Muscle of leg (tissue), 3 donors: ENCODE measurements at regions not wholly inside any gene's neighbourhood (a gene's known extent, or its start where the extent isn't known, plus 50 kb on each side); places are given as distances from the start of the nearest gene placed in this dataset.
"Not testable (repeated sequence)": the region's sequence is repeated elsewhere in the genome, so short reads cannot be mapped to it uniquely, and the experiment has no call there.

Experiments used
- DNase-seq: peaks from one replicate; pipeline ENCODE4 v3.0.0; 2013
- H3K27ac ChIP-seq: one replicate; pipeline ENCODE4 v1.5.1; 2013; ENCODE audit warnings: mild to moderate bottlenecking, low read length, control low read depth
- H3K27me3 ChIP-seq: one replicate; pipeline ENCODE4 v1.6.1; 2013; ENCODE audit warnings: low read length; ENCODE audit not compliant: control insufficient read depth, insufficient read depth
- H3K36me3 ChIP-seq: one replicate; pipeline ENCODE4 v1.6.1; 2013; ENCODE audit warnings: low read length; ENCODE audit not compliant: control insufficient read depth, insufficient read depth
- H3K4me1 ChIP-seq: one replicate; pipeline ENCODE4 v1.6.1; 2013; ENCODE audit warnings: low read length; ENCODE audit not compliant: control insufficient read depth, insufficient read depth
- H3K4me3 ChIP-seq: one replicate; pipeline ENCODE4 v1.5.1; 2013; ENCODE audit warnings: low read length, control low read depth
- H3K9me3 ChIP-seq: replicated peaks from 2 replicates; pipeline ENCODE4 v1.6.1; 2013; ENCODE audit warnings: low read depth, low read length; ENCODE audit not compliant: control insufficient read depth
- WGBS: methylation state at CpG from one replicate; pipeline ENCODE4 v1.1.5; 2013; ENCODE audit warnings: missing lambda C conversion rate; ENCODE audit not compliant: insufficient coverage; 5-methylcytosine and 5-hydroxymethylcytosine counted together

DNA sequence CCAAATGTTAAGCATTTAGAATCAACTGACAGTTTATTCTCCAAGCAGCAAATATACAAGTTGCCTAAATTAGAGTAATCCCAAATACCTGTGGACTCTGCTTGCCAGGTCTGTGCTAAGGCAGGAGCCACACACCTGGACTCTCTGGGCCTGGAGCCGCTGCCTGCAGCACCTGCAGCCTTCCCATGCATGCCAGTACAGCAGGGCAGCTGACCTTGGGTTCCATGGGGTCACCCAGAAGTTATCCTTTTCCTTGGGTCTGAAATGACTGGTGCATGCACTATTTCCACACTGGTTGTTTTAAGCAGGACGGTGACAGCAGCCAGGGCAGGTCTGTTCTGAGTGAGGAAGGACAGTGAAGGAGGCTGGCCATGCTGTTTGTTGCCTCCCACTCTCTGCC, 573.2 kb downstream of the GLRX3 start:
- no peaks in the 10 kb centered on the region for H3K4me1 ChIP-seq
- WGBS: 50% methylated on average over 1 of the region's 2 CpGs
- H3K27me3 ChIP-seq: peaks cover 8% of the 10 kb centered on the region
- no peak for DNase-seq
- no peaks in the 10 kb centered on the region for H3K36me3 ChIP-seq
- no peak overlapping the region for H3K27ac ChIP-seq
- no peaks in the 10 kb centered on the region for H3K9me3 ChIP-seq
- no peak overlapping the region for H3K4me3 ChIP-seq

DNA sequence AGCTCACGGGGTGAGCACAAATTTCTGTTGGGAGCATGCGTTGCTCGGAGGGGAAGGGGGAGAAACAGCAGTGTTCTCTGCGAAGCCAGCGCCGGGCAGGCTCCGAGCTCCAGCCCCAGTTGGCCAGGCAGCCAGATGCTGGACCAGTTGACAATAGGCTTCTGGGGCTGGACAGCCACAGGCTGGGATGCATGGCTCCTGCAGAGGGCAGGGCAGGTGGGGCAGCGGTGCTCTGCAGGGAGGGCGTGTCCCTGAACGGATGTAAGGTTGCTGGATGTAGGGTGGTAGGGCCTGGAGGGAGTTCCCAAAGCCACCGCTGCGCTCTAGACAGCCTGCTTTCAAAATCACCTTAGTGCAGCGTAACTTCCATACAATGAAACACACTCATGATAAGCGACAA, 574.9 kb downstream of the GLRX3 start:
- DNase-seq: no peak
- Histone ChIP-seq H3K4me1 (no peaks in the 10 kb centered on the region), H3K4me3 (no peak overlapping the region), H3K36me3 (no peaks in the 10 kb centered on the region), H3K9me3 (no peaks in the 10 kb centered on the region), H3K27ac (no peak overlapping the region), H3K27me3 (peaks cover 3% of the 10 kb centered on the region)
- WGBS: 75% methylated on average over 7 of the region's 14 CpGs

DNA sequence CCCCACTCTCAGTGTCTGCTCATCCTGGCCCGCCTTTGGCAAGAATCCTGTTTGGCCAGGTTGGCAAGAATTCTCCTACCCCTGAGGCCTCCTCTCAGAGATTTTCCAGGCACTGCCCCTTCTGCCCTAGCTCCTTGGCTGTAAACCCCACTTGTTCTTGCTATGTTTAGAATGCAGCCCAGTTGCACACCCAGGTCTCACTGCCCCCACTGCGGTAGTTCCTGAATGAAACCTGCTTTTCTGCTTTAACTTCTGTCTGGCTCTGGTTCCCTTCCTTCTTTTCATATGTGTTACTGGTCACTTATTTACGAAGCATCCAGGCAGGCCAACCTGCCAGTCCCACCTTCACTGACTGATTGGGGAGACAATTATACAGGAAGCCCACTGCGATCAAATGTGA, 576.9 kb downstream of the GLRX3 start:
- Histone ChIP-seq H3K36me3 (no peaks in the 10 kb centered on the region), H3K4me3 (no peak overlapping the region), H3K27me3 (peaks cover 3% of the 10 kb centered on the region), H3K4me1 (no peaks in the 10 kb centered on the region), H3K9me3 (no peaks in the 10 kb centered on the region), H3K27ac (no peak overlapping the region)
- WGBS: 89% methylated on average over 2 of the region's 4 CpGs
- DNase-seq: no peak

DNA sequence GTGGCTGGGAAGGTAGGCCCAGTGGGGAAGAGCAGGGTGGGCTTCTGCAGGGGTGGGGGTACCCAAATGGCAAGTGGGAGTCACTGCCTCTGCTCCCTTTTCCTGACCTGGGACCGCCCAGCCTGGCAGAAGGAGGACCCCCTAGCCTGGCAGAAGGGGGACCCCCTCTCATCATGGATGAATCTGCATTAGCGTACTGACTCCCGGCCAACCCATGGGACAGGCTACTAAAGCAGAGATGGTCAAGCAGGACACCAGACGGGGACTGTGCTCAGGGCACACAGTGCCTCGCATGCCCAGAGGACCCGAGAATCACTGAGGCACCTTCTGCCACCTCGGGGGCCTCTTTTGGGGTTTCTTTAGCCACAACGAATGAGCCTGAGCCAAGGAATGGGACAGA, 577.5 kb downstream of the GLRX3 start:
- 89% methylated on average over 5 of the region's 8 CpGs for WGBS
- no peaks in the 10 kb centered on the region for H3K9me3 ChIP-seq
- no peak for DNase-seq
- no peaks in the 10 kb centered on the region for H3K36me3 ChIP-seq
- peaks cover 3% of the 10 kb centered on the region for H3K27me3 ChIP-seq
- no peak overlapping the region for H3K4me3 ChIP-seq
- H3K4me1 ChIP-seq: no peaks in the 10 kb centered on the region
- H3K27ac ChIP-seq: no peak overlapping the region

DNA sequence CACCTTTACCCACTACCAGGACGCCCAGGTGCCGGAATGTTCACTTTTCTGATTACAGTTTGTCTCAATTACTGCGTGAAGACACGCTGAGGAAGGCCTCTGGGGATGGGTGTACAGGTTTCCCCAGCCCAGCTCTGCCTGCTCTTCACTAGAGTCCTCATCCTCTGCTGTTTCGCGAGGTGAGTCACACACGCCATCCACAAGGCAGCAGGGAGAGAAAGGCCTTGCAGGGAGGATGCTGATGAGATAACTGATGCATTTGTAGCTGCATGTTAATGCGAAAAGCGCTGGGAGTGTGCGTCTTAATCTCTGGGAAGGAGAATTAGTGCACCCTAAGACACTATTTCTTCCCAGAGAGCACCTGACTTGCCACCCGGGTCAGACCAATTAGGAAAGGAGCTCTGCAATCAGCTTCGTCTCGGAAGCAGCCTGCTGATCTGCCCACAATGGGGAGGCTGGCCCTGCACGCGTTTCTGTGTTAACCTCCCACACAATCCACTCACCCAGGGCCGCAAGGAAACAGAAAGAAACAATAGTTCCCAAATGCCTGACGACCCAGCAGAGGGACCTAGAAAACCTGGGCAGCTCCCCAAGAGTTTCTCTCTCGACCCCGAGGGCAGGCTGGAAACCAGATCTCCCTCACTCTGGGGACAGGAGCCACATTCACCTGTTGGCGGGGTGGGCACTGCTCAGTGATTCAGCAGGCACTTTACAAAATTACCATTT, 578.7 kb downstream of the GLRX3 start:
- H3K27ac ChIP-seq: no peak overlapping the region
- WGBS: 71% methylated on average over 13 of the region's 20 CpGs
- no peaks in the 10 kb centered on the region for H3K9me3 ChIP-seq
- H3K4me1 ChIP-seq: no peaks in the 10 kb centered on the region
- H3K36me3 ChIP-seq: no peaks in the 10 kb centered on the region
- H3K27me3 ChIP-seq: peaks cover 3% of the 10 kb centered on the region
- no peak for DNase-seq
- no peak overlapping the region for H3K4me3 ChIP-seq

DNA sequence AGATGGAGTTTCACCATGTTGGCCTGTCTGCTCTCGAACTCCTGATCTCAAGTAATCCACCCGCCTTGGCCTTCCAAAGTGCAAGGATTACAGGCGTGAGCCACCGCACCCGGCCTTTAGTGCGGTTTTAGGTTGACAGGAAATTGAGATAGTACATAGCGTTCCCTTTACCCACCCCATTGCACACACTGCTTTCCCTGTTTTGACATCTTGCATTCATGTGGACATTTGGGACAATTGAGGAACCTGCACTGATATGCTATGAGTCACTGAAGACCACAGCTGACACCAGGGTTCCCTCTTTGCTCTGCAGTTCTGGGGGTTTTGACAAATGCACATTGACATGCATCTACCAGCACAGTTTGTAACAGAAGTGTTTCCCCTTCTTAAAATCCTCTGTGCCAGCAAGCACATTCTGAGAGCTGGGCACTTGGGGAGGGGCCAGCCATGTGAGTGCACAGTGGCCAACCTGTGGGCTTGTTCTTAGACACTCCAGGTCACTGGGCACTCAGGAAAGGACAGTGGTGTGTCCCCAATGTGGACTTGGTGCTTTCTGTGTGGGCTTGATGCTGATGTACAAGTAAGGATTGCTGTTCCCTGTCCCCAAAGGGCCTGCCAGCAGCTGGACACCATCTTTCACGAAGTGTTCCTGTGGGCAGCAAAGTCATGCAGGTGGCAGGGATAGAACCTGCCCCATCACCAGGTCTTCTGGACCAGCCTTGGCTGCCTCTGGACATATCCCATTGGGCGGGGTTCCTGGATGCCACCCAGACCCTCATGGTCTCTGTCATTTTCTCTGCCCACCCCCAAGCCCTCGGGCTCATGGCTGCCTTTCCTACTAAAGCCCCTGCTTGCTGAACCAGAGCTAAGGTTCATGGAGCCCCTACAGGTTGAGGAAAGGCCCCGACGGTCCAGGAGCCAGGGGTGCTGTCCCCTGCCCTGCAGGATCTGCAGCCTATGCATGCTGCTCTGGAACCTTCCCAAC, 579.8 kb downstream of the GLRX3 start:
- H3K36me3 ChIP-seq: no peaks in the 10 kb centered on the region
- WGBS: 84% methylated on average over 5 of the region's 12 CpGs
- H3K4me1 ChIP-seq: no peaks in the 10 kb centered on the region
- H3K9me3 ChIP-seq: no peaks in the 10 kb centered on the region
- no peak overlapping the region for H3K27ac ChIP-seq
- peaks cover 3% of the 10 kb centered on the region for H3K27me3 ChIP-seq
- no peak overlapping the region for H3K4me3 ChIP-seq
- peak; percentile 4 for DNase-seq

DNA sequence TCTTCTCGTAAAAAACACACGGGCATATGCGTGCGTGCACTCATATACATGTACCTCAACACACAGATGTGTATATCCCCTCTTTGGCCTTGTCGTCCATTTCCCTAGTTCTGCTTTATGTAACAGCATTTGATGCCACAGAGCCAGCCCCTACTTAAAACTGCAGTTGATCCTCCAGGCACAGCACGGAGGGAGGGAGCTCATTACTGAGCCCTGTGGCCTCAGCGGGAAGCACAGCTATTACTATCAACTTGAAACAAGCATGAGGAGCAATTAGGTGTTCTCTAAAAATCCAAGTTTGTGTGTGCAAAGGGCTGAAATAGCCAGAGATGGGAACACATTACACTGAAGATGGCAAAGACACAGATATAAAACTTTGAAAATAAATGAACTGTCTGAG, 580.9 kb downstream of the GLRX3 start:
- Histone ChIP-seq H3K27ac (no peak overlapping the region), H3K9me3 (no peaks in the 10 kb centered on the region), H3K27me3 (peaks cover 3% of the 10 kb centered on the region), H3K36me3 (no peaks in the 10 kb centered on the region), H3K4me3 (no peak overlapping the region), H3K4me1 (no peaks in the 10 kb centered on the region)
- DNase-seq: no peak
- WGBS: 61% methylated on average over 6 of the region's 7 CpGs

DNA sequence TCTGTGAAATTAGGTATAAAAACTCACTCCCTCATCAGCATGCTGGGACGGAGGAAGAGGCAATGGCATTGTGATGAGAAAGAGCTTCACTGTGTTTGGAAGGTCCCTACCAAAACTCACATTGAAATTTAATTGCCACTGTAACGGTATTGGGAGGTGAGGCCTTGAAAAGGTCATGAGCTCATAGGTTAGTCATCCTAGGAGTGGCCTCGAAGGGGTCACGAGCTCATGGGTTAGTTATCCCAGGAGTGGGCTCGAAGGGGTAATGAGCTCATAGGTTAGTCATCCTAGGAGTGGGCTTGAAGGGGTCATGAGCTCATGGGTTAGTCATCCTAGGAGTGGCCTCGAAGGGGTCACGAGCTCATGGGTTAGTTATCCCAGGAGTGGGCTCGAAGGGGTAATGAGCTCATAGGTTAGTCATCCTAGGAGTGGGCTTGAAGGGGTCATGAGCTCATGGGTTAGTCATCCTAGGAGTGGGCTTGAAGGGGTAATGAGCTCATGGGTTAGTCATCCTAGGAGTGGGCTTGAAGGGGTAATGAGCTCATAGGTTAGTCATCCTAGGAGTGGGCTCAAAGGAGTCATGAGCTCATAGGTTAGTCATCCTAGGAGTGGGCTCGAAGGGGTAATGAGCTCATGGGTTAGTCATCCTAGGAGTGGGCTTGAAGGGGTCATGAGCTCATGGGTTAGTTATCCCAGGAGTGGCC, 582.7 kb downstream of the GLRX3 start:
- H3K4me1 ChIP-seq, H3K9me3 ChIP-seq, DNase-seq, H3K27me3 ChIP-seq, H3K27ac ChIP-seq, H3K4me3 ChIP-seq, H3K36me3 ChIP-seq: not testable (repeated sequence)
- 81% methylated on average over 4 of the region's 9 CpGs for WGBS

DNA sequence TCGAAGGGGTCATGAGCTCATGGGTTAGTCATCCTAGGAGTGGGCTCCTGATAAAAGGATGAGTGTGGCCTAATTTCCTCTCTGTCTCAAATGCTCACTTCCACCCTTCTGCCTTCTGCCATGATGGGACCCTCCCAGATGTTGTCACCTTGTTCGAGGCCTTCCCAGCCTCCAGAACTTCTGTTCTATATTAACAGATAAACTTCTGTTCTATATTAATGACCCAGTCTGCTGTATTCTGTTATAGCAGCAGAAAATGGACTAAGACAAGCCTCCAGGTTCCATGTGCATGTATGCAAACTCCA, 583.2 kb downstream of the GLRX3 start:
- no peaks in the 10 kb centered on the region for H3K4me1 ChIP-seq
- H3K36me3 ChIP-seq: no peaks in the 10 kb centered on the region
- no peak overlapping the region for H3K27ac ChIP-seq
- peaks cover 2% of the 10 kb centered on the region for H3K27me3 ChIP-seq
- WGBS: no CpG with 5 or more reads among the region's 2 CpGs
- no peaks in the 10 kb centered on the region for H3K9me3 ChIP-seq
- no peak overlapping the region for H3K4me3 ChIP-seq
- no peak for DNase-seq

DNA sequence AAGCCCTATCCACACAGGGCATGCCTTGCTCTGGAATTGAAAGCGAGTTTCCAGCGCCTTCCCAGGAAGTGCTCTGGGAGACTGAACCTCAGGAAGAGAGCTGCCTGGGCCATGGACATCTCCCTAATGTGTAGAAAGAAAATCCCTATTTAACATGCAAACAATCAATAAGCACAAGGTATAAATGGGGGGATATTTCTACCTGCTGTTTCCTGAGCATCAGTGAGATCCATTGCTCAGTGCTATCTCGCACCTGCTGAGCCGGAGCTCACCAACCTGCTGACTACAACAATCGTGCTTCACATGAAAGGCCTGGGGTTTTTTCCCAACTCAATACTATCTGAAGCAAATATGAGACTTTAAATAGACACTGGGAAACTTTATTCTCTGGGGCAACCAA, 584.0 kb downstream of the GLRX3 start:
- Histone ChIP-seq H3K27ac (no peak overlapping the region), H3K9me3 (no peaks in the 10 kb centered on the region), H3K36me3 (no peaks in the 10 kb centered on the region), H3K4me3 (no peak overlapping the region), H3K4me1 (no peaks in the 10 kb centered on the region), H3K27me3 (peaks cover 2% of the 10 kb centered on the region)
- 92% methylated on average over 3 of the region's 5 CpGs for WGBS
- DNase-seq: no peak
